HepG2 (cell line): ENCODE measurements at regions not wholly inside any gene's neighbourhood (a gene's known extent, or its start where the extent isn't known, plus 50 kb on each side); places are given as distances from the start of the nearest gene placed in this dataset.

Experiments
- ATF7 ChIP-seq, 2 experiments: fragments of 450-650 bp in 1 of 2; sonication (generic) in 1 of 2; formaldehyde crosslinking in 1 of 2; IDR thresholded peaks; 2 replicates each; pipeline versions ENCODE4 v1.4.0 to v1.6.1; 2016 to 2020; ENCODE audit warnings: antibody characterized with exemption in 1 of 2, mild to moderate bottlenecking in 1 of 2, missing genetic modification reagents in 1 of 2
- CEBPB ChIP-seq: IDR thresholded peaks from 2 replicates; pipeline ENCODE4 v1.6.1; 2011; ENCODE audit warnings: low read depth, low read length, improper control_type of control experiment, borderline replicate concordance
- CEBPG ChIP-seq: IDR thresholded peaks from 2 replicates; pipeline ENCODE4 v1.6.1; 2016
- CREM ChIP-seq, 2 experiments: sonication (generic) in 1 of 2; formaldehyde crosslinking in 1 of 2; IDR thresholded peaks; 2 replicates each; pipeline versions ENCODE4 v1.4.0 to v1.6.1; 2016 to 2020; ENCODE audit warnings: antibody characterized with exemption in 1 of 2, mild to moderate bottlenecking in 1 of 2, missing genetic modification reagents in 1 of 2
- FOXA1 ChIP-seq, 2 experiments: fragments of 450-650 bp in 1 of 2; sonication (generic) in 1 of 2; formaldehyde crosslinking in 1 of 2; IDR thresholded peaks; 2 replicates each; pipeline versions ENCODE4 v1.4.0 to v1.6.1; 2016 to 2020; ENCODE audit warnings: missing genetic modification reagents in 1 of 2
- HDAC2 ChIP-seq: sonication (generic); formaldehyde crosslinking; IDR thresholded peaks from 2 replicates; pipeline ENCODE4 v1.4.0; 2020; ENCODE audit warnings: missing genetic modification reagents
- HOXA3 ChIP-seq: sonication (generic); formaldehyde crosslinking; IDR thresholded peaks from 2 replicates; pipeline ENCODE4 v1.5.0; 2020; ENCODE audit warnings: missing genetic modification reagents
- KDM4B ChIP-seq: sonication (generic); formaldehyde crosslinking; IDR thresholded peaks from 2 replicates; pipeline ENCODE4 v1.4.0; 2020; ENCODE audit warnings: missing genetic modification reagents
- KLF16 ChIP-seq, 2 experiments: sonication (generic) in 1 of 2; formaldehyde crosslinking in 1 of 2; IDR thresholded peaks; 2 replicates each; pipeline versions ENCODE4 v1.6.1 to v1.8.0; 2016 to 2023; ENCODE audit warnings: missing genetic modification reagents in 2 of 2, missing compliant biosample characterization in 1 of 2
- MED1 ChIP-seq: sonication (generic); formaldehyde crosslinking; IDR thresholded peaks from 2 replicates; pipeline ENCODE4 v1.4.0; 2020; ENCODE audit warnings: missing genetic modification reagents
- MXD4 ChIP-seq: IDR thresholded peaks from 2 replicates; pipeline ENCODE4 v1.6.1; 2016; ENCODE audit warnings: mild to moderate bottlenecking, missing biosample characterization, missing genetic modification reagents
- NCOA2 ChIP-seq: sonication (generic); formaldehyde crosslinking; IDR thresholded peaks from 2 replicates; pipeline ENCODE4 v1.8.0; 2022; ENCODE audit warnings: inconsistent platforms
- PPARG ChIP-seq: conservative IDR thresholded peaks from 2 replicates; pipeline ENCODE4 v1.6.1; 2016; ENCODE audit warnings: missing biosample characterization, missing genetic modification reagents
- SALL1 ChIP-seq: sonication (generic); formaldehyde crosslinking; IDR thresholded peaks from 2 replicates; pipeline ENCODE4 v1.8.0; 2022; ENCODE audit warnings: mild to moderate bottlenecking, missing genetic modification reagents
- SOX5 ChIP-seq: IDR thresholded peaks from 2 replicates; pipeline ENCODE4 v1.6.1; 2016; ENCODE audit warnings: borderline replicate concordance
- SRF ChIP-seq: IDR thresholded peaks from 2 replicates; pipeline ENCODE4 v1.6.1; 2011; ENCODE audit warnings: mild to moderate bottlenecking, low read depth, low read length, moderate library complexity
- SRSF1 ChIP-seq: fragments of 200-400 bp; formaldehyde crosslinking; optimal IDR thresholded peaks from 2 replicates; pipeline ENCODE3; 2017; ENCODE audit warnings: mild to moderate bottlenecking, low read depth, low read length, moderate library complexity
- TF ChIP-seq, protein P1 (sequence below), 2 experiments: fragments of 450-650 bp in 1 of 2; sonication (generic) in 1 of 2; formaldehyde crosslinking; IDR thresholded peaks; 2 replicates each; pipeline versions ENCODE4 v1.5.0 to v1.8.0; 2020 to 2022; ENCODE audit warnings: mild to moderate bottlenecking in 1 of 2, missing genetic modification reagents in 1 of 2
- TF ChIP-seq, protein P2 (sequence below): sonication (generic); formaldehyde crosslinking; IDR thresholded peaks from 2 replicates; pipeline ENCODE4 v1.8.1; 2023; ENCODE audit warnings: mild to moderate bottlenecking, moderate library complexity, missing genetic modification reagents
- TF ChIP-seq, protein P3 (sequence below): sonication (generic); formaldehyde crosslinking; IDR thresholded peaks from 2 replicates; pipeline ENCODE4 v1.5.0; 2020; ENCODE audit warnings: missing genetic modification reagents
- TF ChIP-seq, protein P4 (sequence below): IDR thresholded peaks from 2 replicates; pipeline ENCODE4 v1.6.1; 2016; ENCODE audit warnings: low read depth, missing genetic modification reagents, missing compliant biosample characterization
- TF ChIP-seq, protein P5 (sequence below): sonication (generic); formaldehyde crosslinking; IDR thresholded peaks from 2 replicates; pipeline ENCODE4 v1.4.0; 2020; ENCODE audit warnings: missing genetic modification reagents

DNA sequence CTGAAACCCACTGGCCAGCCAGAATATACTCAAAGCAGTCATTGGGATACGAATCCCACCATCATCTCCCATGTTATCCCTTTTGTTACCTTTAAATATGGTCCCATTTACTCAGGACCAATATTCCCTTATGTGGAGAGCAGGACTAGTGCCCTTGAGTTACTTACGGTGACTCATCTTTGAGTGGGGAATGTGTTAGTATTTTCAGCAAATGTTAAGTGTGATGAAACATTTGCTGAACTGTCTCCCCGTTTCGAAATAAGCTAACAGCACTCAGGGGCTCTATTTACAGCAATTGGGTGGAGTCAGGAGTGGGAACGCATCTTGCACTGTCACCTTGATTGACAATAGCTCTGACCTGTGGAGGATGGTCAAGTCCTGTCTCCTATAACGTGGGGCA, 67.4 kb downstream of the CTSL start (continued):
- TF ChIP-seq HDAC2 (CRISPR knock-in tag) (0 out of 2 replicates have a peak, but pooled peaks have one; percentile 27), KDM4B (CRISPR knock-in tag) (0 out of 2 replicates have a peak, but pooled peaks have one; percentile 39), SRF (peak; percentile 72; the same call in 1 of the 2 replicates), CREM (IDR thresholded peaks at IDR 0.05) (peak; percentile 24; the same call in 1 of the 2 replicates), CREM (CRISPR knock-in tag; IDR thresholded peaks at IDR 0.05) (no peak), MXD4 (CRISPR knock-in tag) (no peak), KLF16 (CRISPR knock-in tag; IDR thresholded peaks at IDR 0.05) (0 out of 4 replicates have a peak, but pooled peaks of 1 of the 2 experiments have one; percentile 20), MED1 (CRISPR knock-in tag) (0 out of 2 replicates have a peak, but pooled peaks have one; percentile 20), CEBPG (CRISPR knock-in tag) (peak; percentile 79), SRSF1 (no peak), ATF7 (IDR thresholded peaks at IDR 0.05) (0 out of 2 replicates have a peak, but pooled peaks have one; percentile 22), ATF7 (CRISPR knock-in tag; IDR thresholded peaks at IDR 0.05) (no peak), SALL1 (peak; percentile 31; the same call in 1 of the 2 replicates), CEBPB (peak; percentile 97), FOXA1 (IDR thresholded peaks at IDR 0.05) (no peak), FOXA1 (CRISPR knock-in tag; IDR thresholded peaks at IDR 0.05) (peak; percentile 60), PPARG (peak; percentile 83), SOX5 (CRISPR knock-in tag) (peak; percentile 63; the same call in 1 of the 2 replicates), HOXA3 (CRISPR knock-in tag) (peak; percentile 22; the same call in 1 of the 2 replicates), NCOA2 (CRISPR knock-in tag) (peak; percentile 70)
- TF ChIP-seq, protein P1, sequence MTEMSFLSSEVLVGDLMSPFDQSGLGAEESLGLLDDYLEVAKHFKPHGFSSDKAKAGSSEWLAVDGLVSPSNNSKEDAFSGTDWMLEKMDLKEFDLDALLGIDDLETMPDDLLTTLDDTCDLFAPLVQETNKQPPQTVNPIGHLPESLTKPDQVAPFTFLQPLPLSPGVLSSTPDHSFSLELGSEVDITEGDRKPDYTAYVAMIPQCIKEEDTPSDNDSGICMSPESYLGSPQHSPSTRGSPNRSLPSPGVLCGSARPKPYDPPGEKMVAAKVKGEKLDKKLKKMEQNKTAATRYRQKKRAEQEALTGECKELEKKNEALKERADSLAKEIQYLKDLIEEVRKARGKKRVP (CRISPR knock-in tag; IDR thresholded peaks at IDR 0.05), result peak in 1 of 2 experiments; percentile 92; a peak in 2 of 4 replicates
- TF ChIP-seq, protein P2, sequence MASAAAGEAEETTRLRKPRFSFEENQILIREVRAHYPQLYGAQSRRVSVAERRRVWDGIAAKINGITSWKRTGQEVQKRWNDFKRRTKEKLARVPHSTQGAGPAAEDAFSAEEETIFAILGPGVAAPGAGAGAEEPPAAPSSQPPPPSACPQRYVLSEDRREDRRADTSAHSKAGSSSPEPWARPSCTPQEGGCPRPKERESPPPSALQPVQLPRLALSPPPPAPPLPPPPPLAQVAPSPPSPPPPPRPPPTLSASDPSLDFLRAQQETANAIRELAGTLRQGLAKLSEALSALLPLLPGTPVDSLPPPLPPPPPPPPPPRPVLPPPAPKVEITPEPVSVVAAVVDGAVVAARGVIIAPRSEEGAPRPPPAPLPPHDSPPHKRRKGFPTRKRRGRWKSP (CRISPR knock-in tag), result peak; percentile 33; the same call in 1 of the 2 replicates
- TF ChIP-seq, protein P3, sequence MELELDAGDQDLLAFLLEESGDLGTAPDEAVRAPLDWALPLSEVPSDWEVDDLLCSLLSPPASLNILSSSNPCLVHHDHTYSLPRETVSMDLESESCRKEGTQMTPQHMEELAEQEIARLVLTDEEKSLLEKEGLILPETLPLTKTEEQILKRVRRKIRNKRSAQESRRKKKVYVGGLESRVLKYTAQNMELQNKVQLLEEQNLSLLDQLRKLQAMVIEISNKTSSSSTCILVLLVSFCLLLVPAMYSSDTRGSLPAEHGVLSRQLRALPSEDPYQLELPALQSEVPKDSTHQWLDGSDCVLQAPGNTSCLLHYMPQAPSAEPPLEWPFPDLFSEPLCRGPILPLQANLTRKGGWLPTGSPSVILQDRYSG (CRISPR knock-in tag), result no peak
- TF ChIP-seq, protein P4, sequence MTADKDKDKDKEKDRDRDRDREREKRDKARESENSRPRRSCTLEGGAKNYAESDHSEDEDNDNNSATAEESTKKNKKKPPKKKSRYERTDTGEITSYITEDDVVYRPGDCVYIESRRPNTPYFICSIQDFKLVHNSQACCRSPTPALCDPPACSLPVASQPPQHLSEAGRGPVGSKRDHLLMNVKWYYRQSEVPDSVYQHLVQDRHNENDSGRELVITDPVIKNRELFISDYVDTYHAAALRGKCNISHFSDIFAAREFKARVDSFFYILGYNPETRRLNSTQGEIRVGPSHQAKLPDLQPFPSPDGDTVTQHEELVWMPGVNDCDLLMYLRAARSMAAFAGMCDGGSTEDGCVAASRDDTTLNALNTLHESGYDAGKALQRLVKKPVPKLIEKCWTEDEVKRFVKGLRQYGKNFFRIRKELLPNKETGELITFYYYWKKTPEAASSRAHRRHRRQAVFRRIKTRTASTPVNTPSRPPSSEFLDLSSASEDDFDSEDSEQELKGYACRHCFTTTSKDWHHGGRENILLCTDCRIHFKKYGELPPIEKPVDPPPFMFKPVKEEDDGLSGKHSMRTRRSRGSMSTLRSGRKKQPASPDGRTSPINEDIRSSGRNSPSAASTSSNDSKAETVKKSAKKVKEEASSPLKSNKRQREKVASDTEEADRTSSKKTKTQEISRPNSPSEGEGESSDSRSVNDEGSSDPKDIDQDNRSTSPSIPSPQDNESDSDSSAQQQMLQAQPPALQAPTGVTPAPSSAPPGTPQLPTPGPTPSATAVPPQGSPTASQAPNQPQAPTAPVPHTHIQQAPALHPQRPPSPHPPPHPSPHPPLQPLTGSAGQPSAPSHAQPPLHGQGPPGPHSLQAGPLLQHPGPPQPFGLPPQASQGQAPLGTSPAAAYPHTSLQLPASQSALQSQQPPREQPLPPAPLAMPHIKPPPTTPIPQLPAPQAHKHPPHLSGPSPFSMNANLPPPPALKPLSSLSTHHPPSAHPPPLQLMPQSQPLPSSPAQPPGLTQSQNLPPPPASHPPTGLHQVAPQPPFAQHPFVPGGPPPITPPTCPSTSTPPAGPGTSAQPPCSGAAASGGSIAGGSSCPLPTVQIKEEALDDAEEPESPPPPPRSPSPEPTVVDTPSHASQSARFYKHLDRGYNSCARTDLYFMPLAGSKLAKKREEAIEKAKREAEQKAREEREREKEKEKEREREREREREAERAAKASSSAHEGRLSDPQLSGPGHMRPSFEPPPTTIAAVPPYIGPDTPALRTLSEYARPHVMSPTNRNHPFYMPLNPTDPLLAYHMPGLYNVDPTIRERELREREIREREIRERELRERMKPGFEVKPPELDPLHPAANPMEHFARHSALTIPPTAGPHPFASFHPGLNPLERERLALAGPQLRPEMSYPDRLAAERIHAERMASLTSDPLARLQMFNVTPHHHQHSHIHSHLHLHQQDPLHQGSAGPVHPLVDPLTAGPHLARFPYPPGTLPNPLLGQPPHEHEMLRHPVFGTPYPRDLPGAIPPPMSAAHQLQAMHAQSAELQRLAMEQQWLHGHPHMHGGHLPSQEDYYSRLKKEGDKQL (CRISPR knock-in tag), result peak; percentile 75; the same call in 1 of the 2 replicates
- TF ChIP-seq, protein P5, sequence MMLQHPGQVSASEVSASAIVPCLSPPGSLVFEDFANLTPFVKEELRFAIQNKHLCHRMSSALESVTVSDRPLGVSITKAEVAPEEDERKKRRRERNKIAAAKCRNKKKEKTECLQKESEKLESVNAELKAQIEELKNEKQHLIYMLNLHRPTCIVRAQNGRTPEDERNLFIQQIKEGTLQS, result peak; percentile 82
